Activated T-cell treated with anti-CD3 and anti-CD28 coated beads, Interleukin-2, amount 50 U/mL, for 72 hours (primary cell): ENCODE measurements at regions not wholly inside any gene's neighbourhood (a gene's known extent, or its start where the extent isn't known, plus 50 kb on each side); places are given as distances from the start of the nearest gene placed in this dataset.

ENCODE experiments used
- ATAC-seq, 2 donors: fragments of 150-1000 bp; cut with Tn5 transposase; replicated peaks in 1 of 2; 2 replicates each; pipeline ENCODE4 v1.10.0; 2021; ENCODE audit warnings: moderate library complexity in 2 of 2, mild to moderate bottlenecking in 1 of 2
- DNase-seq, 2 donors: peaks; one replicate each; pipeline ENCODE4 v3.0.0; 2021 to 2022; ENCODE audit warnings: mixed read lengths in 1 of 2
- H3K27ac Mint-ChIP-seq: one replicate; pipeline ENCODE4 v1.8.0; 2022; ENCODE audit warnings: mild to moderate bottlenecking, moderate library complexity, mixed read lengths
- H3K27me3 Mint-ChIP-seq: one replicate; pipeline ENCODE4 v1.8.0; 2022; ENCODE audit warnings: low read depth, mixed read lengths
- H3K36me3 Mint-ChIP-seq, 2 donors: one replicate each; pipeline ENCODE4 v1.8.0; 2022; ENCODE audit warnings: mixed read lengths in 2 of 2, mild to moderate bottlenecking in 1 of 2; ENCODE audit not compliant: insufficient read depth in 2 of 2
- H3K4me1 Mint-ChIP-seq: one replicate; pipeline ENCODE4 v1.8.0; 2022; ENCODE audit warnings: low read depth, mixed read lengths
- H3K4me3 Mint-ChIP-seq, 2 donors: one replicate each; pipeline ENCODE4 v1.8.0; 2022; ENCODE audit warnings: mild to moderate bottlenecking in 2 of 2, mixed read lengths in 2 of 2, moderate library complexity in 2 of 2
- H3K9me3 Mint-ChIP-seq, 2 donors: one replicate each; pipeline ENCODE4 v1.8.0; 2022; ENCODE audit warnings: mixed read lengths in 2 of 2

- Mint-ChIP-seq H3K4me3 (no peak overlapping the region), H3K27ac (no peak overlapping the region), H3K4me1 (peaks cover 16% of the 10 kb centered on the region), H3K36me3 (no peaks in the 10 kb centered on the region), H3K27me3 (no peaks in the 10 kb centered on the region), H3K9me3 (peaks cover 1 to 4% of the 10 kb centered on the region in 2 donors)
- DNase-seq (no peak), ATAC-seq (no peak)
Measured at GRCh38 chr7:33775790-33776189, 129.5 kb upstream of the BMPER start.

DNA sequence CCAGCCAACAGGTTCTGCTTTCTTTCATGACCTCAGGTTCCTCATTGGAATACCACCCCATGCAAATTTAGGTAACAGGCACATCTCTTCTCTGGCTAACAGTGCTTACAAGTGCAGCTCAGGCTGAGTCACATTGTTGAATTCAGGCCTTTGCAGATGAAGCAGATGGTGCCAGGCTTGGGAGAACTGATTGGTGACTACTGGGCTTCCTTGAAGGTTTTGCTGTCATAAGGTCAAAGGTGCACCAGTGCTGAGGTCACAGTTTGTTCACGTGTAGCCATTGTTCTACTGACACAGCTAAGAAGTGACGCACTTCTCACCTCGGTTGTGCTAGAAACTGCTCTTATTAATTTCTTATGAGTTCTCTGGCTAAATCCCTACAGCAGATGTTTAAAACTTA lies 128.6 kb upstream of the BMPER start:
- H3K4me3 Mint-ChIP-seq, result no peak overlapping the region
- ATAC-seq (peak in 1 of 2 donors; percentile 26), DNase-seq (no peak)
- H3K4me1 Mint-ChIP-seq, result peaks cover 16% of the 10 kb centered on the region
- H3K36me3 Mint-ChIP-seq, result no peaks in the 10 kb centered on the region
- H3K27me3 Mint-ChIP-seq, result no peaks in the 10 kb centered on the region
- H3K27ac Mint-ChIP-seq, result no peak overlapping the region
- peaks cover 1 to 4% of the 10 kb centered on the region in 2 donors for H3K9me3 Mint-ChIP-seq

GRCh38 chr7:33778195-33778594 lies 127.1 kb upstream of the BMPER start:
- Mint-ChIP-seq H3K9me3 (no peaks in the 10 kb centered on the region), H3K4me1 (peaks cover 10% of the 10 kb centered on the region), H3K27me3 (no peaks in the 10 kb centered on the region), H3K4me3 (no peak overlapping the region), H3K36me3 (no peaks in the 10 kb centered on the region), H3K27ac (no peak overlapping the region)
- ATAC-seq, result no peak
- no peak for DNase-seq

GRCh38 chr7:33779216-33779615 lies 126.1 kb upstream of the BMPER start:
- no peak for ATAC-seq
- Mint-ChIP-seq H3K27ac (no peak overlapping the region), H3K36me3 (no peaks in the 10 kb centered on the region)

GRCh38 chr7:33781167-33781566 lies 124.2 kb upstream of the BMPER start:
- Mint-ChIP-seq H3K4me3 (no peak overlapping the region), H3K27ac (no peak overlapping the region), H3K27me3 (no peaks in the 10 kb centered on the region), H3K9me3 (no peaks in the 10 kb centered on the region), H3K4me1 (no peaks in the 10 kb centered on the region), H3K36me3 (no peaks in the 10 kb centered on the region)
- ATAC-seq (no peak), DNase-seq (no peak)

More at GRCh38 chr7:33779216-33779615, 126.1 kb upstream of the BMPER start:
- Mint-ChIP-seq H3K27me3 (no peaks in the 10 kb centered on the region), H3K4me1 (peaks cover 9% of the 10 kb centered on the region), H3K4me3 (no peak overlapping the region), H3K9me3 (no peaks in the 10 kb centered on the region)
- DNase-seq, result no peak

DNA sequence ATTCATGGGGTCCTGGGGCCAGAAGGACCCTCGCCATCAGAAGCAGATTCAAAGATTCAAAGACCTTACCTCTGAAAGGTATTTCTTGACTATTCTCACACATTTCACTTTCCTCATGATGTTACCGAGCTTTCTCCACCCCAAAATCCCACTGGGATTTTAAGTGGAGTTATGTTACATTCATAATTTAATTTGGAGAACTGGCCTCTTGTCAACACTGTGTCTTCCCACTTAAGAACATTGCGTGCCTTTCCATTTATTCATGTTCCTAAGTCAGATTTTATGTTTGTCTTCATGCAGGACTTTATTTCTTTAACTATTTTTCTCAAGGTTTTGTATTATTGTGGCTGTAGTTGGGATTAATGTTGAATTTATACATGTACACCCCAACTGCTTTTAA lies 123.5 kb upstream of the BMPER start:
- Mint-ChIP-seq H3K4me1 (no peaks in the 10 kb centered on the region), H3K27ac (no peak overlapping the region), H3K27me3 (no peaks in the 10 kb centered on the region), H3K36me3 (no peaks in the 10 kb centered on the region), H3K4me3 (no peak overlapping the region), H3K9me3 (no peaks in the 10 kb centered on the region)
- ATAC-seq (no peak), DNase-seq (no peak)

GRCh38 chr7:33784000-33784399 lies 121.3 kb upstream of the BMPER start:
- Mint-ChIP-seq H3K36me3 (no peaks in the 10 kb centered on the region), H3K27me3 (no peaks in the 10 kb centered on the region), H3K9me3 (no peaks in the 10 kb centered on the region), H3K27ac (no peak overlapping the region), H3K4me1 (no peaks in the 10 kb centered on the region), H3K4me3 (no peak overlapping the region)
- ATAC-seq (no peak), DNase-seq (no peak)

- no peak for ATAC-seq
- H3K36me3 Mint-ChIP-seq, result no peaks in the 10 kb centered on the region
- H3K4me3 Mint-ChIP-seq, result no peak overlapping the region
- H3K27me3 Mint-ChIP-seq, result no peaks in the 10 kb centered on the region
- H3K27ac Mint-ChIP-seq, result no peak overlapping the region
- no peaks in the 10 kb centered on the region for H3K4me1 Mint-ChIP-seq
- H3K9me3 Mint-ChIP-seq, result no peaks in the 10 kb centered on the region
- DNase-seq, result no peak
Measured at GRCh38 chr7:33788531-33788930, 116.8 kb upstream of the BMPER start.

DNA sequence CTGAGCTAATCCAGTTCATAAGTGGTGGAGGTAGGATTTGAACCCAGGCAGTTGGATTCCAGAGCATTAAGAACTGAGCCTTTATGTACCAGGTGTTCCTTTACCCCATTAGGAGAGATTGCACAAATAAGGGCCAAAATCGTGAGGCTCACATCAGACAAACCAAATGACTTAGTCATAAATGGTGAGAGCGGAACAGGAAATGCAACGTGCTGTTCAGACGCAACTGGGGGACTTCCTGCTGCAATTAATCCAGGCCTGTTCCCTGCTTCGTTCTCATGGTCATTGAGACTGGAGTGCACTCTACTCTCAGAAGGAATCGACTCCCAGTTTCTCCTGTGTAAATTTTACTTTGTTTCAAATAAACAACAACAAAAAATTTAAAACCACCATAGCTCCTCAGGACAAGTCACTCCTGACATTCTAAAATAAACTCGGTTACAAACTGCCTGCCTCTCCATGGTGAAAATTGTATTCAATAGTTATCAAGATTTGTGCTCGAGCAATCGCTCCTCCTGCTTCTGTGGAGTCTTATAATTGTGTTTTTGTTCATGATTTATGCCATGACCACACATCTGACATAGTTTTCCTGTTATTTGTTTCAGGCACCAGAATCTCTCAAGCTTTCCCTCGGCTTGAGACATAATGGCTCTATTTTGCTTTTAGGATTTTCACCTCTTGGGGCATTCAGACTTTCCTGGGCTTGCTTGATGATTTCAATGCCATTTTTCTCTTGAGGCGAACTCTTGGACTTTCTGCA lies 115.3 kb upstream of the BMPER start:
- no peak overlapping the region for H3K27ac Mint-ChIP-seq
- no peak for ATAC-seq
- no peak for DNase-seq
- H3K4me3 Mint-ChIP-seq, result no peak overlapping the region
- no peaks in the 10 kb centered on the region for H3K9me3 Mint-ChIP-seq
- no peaks in the 10 kb centered on the region for H3K27me3 Mint-ChIP-seq
- H3K36me3 Mint-ChIP-seq, result no peaks in the 10 kb centered on the region
- no peaks in the 10 kb centered on the region for H3K4me1 Mint-ChIP-seq

DNA sequence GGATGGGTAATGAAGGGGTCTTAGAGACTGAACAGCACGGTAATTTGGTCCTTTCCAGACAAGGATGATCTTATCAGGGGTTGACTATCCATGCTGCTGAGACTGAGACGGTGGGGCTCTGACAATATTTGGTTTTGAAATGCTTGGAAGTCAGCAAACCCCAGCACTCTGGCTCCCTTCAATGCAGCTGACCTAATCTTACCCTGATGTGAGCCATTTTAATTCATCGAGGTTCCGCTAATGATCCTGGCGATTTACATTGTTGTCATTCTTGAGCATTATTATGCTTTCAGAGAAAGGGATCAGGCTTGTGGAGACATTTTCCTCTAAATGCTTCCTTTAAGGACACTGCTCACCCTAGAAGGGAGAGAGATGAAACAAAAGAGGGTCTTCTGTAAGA lies 114.6 kb upstream of the BMPER start:
- Mint-ChIP-seq H3K27me3 (no peaks in the 10 kb centered on the region), H3K36me3 (no peaks in the 10 kb centered on the region), H3K27ac (no peak overlapping the region), H3K4me1 (no peaks in the 10 kb centered on the region), H3K9me3 (no peaks in the 10 kb centered on the region), H3K4me3 (no peak overlapping the region)
- DNase-seq (no peak), ATAC-seq (no peak)

GRCh38 chr7:33792041-33792440 lies 113.3 kb upstream of the BMPER start:
- ATAC-seq, result no peak
- no peak overlapping the region for H3K4me3 Mint-ChIP-seq

DNA sequence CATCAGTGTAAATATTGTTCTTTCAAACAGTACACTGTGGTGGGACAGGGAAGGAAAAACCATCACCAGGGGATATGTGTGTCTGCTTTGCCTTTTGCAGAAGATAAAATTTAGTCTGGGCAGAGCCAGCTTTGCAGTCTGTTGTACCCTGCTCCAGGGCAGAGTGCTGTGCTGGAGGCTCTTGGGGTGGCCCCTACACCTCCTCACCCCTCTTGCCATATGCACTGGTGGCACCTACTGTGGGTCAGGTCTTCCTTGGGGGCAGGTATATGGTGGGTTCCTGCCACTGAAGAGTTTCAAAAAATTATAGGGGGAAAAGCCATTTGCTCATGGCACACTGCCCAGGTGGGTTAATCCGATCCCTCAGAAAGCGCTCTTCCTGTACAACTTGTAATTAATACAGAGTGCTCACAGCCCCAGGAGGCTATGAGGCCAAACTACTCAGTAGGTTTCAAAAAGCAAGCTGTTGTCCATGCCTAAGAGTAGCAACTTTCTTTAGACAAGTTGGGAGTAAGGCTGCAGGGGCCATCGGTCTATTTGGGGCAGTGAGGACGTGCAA lies 112.7 kb upstream of the BMPER start:
- no peak for ATAC-seq
- H3K27ac Mint-ChIP-seq, result no peak overlapping the region
- H3K4me3 Mint-ChIP-seq, result no peak overlapping the region
- H3K36me3 Mint-ChIP-seq, result no peaks in the 10 kb centered on the region
- no peaks in the 10 kb centered on the region for H3K27me3 Mint-ChIP-seq
- H3K9me3 Mint-ChIP-seq, result no peaks in the 10 kb centered on the region
- H3K4me1 Mint-ChIP-seq, result no peaks in the 10 kb centered on the region
- DNase-seq, result no peak

More at GRCh38 chr7:33792041-33792440, 113.3 kb upstream of the BMPER start:
- no peak for DNase-seq
- Mint-ChIP-seq H3K4me1 (no peaks in the 10 kb centered on the region), H3K27ac (no peak overlapping the region), H3K27me3 (no peaks in the 10 kb centered on the region), H3K9me3 (no peaks in the 10 kb centered on the region), H3K36me3 (no peaks in the 10 kb centered on the region)

- DNase-seq (no peak), ATAC-seq (no peak)
- Mint-ChIP-seq H3K4me3 (no peak overlapping the region), H3K27ac (no peak overlapping the region), H3K4me1 (no peaks in the 10 kb centered on the region), H3K9me3 (no peaks in the 10 kb centered on the region), H3K27me3 (no peaks in the 10 kb centered on the region), H3K36me3 (no peaks in the 10 kb centered on the region)
Measured at GRCh38 chr7:33793616-33794015, 111.7 kb upstream of the BMPER start.

DNA sequence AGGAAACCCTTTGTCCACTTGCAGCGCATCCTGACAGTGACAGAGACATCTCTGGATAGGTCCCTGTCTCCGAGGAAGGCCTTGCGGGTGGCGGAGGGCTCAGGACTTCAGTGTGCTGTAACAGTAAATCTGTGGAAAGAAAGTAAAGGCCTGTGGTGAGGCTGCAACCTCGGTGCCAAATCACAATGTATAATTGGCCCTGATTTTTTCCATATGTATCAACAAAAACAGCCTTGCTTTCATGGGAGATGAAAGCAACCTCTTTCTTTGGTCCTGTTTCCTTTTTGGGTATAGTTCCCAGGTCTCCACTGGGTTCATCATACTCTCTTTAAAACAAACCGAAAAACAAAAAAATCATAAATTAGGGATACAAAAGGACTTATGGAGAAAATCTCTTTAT lies 110.9 kb upstream of the BMPER start:
- ATAC-seq (no peak), DNase-seq (no peak)
- H3K27ac Mint-ChIP-seq, result no peak overlapping the region
- H3K4me1 Mint-ChIP-seq, result no peaks in the 10 kb centered on the region
- H3K4me3 Mint-ChIP-seq, result no peak overlapping the region
- no peaks in the 10 kb centered on the region for H3K27me3 Mint-ChIP-seq
- H3K9me3 Mint-ChIP-seq, result peaks cover 0 to 3% of the 10 kb centered on the region in 2 donors
- H3K36me3 Mint-ChIP-seq, result no peaks in the 10 kb centered on the region
